Fibroblast of villous mesenchyme (primary cell): ENCODE measurements at regions not wholly inside any gene's neighbourhood (a gene's known extent, or its start where the extent isn't known, plus 50 kb on each side); places are given as distances from the start of the nearest gene placed in this dataset.
"Not testable (repeated sequence)": the region's sequence is repeated elsewhere in the genome, so short reads cannot be mapped to it uniquely, and the experiment has no call there.

Source experiments
- DNase-seq: peaks from one replicate; pipeline ENCODE4 v3.0.0-alpha.2; 2010; ENCODE audit warnings: low read depth
- H3K4me3 ChIP-seq: 2 replicates; pipeline ENCODE4 v1.5.1; 2011; ENCODE audit warnings: low read depth, mild to moderate bottlenecking, low read length
- TF ChIP-seq, protein P1 (sequence below): IDR thresholded peaks from 2 replicates; pipeline ENCODE4 v1.5.1; 2012; ENCODE audit warnings: low read depth, mild to moderate bottlenecking, low read length; ENCODE audit not compliant: insufficient read depth

DNA sequence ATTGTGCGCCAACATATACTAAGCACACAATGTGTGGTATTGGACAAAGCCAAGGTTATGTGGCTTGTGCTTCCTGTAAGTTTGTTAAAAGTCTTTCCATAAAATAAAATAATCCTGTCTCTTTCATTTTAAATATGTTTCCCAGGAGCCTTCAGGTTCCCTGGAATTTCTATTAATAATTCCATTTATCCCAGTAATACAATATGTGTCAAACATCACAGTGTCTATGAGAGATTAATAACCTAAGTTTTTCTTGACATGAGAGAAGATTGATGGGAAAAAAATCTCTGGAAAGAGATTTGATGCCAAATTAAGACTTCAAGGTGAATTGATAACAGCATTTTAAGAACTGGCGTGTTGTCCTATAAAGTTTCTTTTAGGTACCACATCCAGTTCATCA lies 507.0 kb downstream of the TTLL7 start:
- TF ChIP-seq, protein P1, sequence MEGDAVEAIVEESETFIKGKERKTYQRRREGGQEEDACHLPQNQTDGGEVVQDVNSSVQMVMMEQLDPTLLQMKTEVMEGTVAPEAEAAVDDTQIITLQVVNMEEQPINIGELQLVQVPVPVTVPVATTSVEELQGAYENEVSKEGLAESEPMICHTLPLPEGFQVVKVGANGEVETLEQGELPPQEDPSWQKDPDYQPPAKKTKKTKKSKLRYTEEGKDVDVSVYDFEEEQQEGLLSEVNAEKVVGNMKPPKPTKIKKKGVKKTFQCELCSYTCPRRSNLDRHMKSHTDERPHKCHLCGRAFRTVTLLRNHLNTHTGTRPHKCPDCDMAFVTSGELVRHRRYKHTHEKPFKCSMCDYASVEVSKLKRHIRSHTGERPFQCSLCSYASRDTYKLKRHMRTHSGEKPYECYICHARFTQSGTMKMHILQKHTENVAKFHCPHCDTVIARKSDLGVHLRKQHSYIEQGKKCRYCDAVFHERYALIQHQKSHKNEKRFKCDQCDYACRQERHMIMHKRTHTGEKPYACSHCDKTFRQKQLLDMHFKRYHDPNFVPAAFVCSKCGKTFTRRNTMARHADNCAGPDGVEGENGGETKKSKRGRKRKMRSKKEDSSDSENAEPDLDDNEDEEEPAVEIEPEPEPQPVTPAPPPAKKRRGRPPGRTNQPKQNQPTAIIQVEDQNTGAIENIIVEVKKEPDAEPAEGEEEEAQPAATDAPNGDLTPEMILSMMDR, result no peak
- H3K4me3 ChIP-seq, result no peak overlapping the region
- DNase-seq, result no peak

DNA sequence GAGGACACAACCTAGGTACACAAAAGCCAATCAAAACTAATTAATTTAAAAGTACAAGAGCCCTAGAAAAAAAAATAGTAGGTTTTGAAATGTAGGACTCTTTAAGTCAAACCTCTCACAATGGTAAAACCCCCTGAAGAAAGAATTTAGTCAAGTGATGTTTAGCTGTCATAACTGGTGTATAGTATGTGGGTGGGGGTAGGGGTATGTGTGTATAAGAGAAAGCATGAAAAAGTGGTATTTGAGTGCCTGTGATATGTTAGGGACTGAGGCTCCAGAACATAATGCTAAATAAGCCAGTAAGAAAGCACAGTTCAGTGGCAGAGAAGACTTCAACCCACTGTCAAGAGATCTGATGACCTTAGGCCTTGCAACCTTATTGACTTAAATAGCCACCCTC lies 507.9 kb downstream of the TTLL7 start:
- TF ChIP-seq, protein P1, result no peak
- DNase-seq, result no peak
- H3K4me3 ChIP-seq, result no peak overlapping the region

DNA sequence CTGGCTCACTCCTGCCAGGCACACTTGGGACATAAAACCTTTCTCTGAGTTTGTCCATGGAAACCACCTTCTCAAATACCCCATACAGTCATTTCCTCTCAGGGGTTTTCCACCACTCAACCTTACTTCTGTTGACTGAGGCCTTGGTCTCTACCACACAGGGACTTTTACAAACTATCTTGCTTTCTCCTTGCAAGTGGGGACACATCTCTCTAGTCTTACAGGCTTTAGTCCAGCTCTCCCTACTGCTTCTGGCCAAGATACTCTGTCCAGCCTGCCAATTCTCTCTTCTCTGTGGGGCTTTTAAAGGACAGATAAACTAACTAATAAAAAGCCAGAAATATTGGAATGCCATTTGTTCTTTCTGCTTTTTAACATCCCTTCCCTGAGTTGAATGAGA lies 510.8 kb downstream of the TTLL7 start:
- not testable (repeated sequence) for DNase-seq

DNA sequence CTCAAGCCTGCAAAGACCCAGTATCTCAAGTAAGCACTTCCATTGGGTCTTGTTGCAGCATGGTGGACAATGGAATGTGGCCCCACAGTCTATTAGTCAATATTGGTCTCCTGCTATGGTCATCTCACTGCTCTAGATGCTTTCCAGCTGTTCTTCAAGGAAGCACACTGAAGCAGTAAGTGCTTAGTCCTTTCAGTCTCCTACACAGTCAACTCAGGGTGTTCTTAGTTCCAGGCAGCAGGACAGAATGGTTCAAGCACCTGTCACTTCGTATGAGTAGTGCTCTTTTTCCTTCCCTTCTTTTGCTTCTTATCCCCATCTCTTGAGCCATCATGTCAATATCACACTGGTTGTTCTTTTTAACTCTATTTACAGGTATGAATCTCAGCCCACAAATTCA lies 511.5 kb downstream of the TTLL7 start:
- not testable (repeated sequence) for H3K4me3 ChIP-seq, DNase-seq

More for the DNA sequence above, 510.8 kb downstream of the TTLL7 start:
- not testable (repeated sequence) for H3K4me3 ChIP-seq

DNA sequence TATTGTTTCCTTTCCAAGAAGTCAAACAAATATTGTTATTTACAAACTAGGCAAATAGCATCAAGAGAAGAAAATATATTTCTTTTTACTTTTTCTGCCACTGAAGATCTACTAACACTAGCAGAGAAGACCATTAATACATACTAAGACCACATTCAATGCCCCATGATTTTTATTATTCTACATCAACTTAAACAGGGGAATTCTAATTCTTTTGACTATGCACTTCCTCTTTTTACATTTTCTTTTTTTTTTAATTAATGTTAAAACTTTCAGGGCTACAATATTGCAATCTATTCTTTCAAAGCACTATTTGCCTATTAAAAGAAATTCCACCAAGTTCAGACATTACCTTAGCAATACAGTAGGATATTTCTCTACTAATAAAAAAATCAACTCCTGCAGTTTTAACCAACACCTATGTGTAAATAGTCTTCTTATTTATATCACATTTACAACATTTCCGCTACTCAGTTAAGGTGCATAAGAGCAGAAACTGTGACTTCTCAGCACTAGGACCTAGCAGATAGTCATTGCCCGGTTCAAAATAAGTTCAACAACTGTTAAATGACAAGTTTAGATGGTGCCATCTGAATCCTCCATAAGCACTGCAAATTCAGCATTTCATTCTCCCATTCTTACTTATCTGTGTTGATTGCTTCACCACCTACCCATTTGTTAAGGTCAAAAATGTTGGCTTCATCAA lies 513.5 kb downstream of the TTLL7 start:
- DNase-seq, H3K4me3 ChIP-seq: not testable (repeated sequence)

DNA sequence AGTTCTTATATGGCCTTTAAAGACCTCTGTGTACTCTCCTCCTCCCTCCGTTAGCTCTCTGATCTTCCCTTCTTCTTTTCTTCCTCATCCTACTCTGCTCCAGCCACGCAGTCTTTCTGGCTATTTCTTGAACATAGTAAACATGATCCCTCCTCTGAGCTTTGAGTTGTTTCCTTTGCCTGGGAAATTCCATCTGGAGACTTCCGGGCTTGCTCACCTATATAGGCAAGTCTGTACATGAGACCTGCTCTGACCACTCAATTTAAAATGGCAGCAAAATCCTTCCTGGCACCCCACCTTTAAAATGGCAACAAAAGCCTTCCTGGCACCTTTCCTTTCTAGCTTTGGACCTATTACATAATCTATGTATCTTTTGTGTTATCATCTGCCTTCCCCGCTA lies 517.6 kb downstream of the TTLL7 start:
- not testable (repeated sequence) for H3K4me3 ChIP-seq, DNase-seq

DNA sequence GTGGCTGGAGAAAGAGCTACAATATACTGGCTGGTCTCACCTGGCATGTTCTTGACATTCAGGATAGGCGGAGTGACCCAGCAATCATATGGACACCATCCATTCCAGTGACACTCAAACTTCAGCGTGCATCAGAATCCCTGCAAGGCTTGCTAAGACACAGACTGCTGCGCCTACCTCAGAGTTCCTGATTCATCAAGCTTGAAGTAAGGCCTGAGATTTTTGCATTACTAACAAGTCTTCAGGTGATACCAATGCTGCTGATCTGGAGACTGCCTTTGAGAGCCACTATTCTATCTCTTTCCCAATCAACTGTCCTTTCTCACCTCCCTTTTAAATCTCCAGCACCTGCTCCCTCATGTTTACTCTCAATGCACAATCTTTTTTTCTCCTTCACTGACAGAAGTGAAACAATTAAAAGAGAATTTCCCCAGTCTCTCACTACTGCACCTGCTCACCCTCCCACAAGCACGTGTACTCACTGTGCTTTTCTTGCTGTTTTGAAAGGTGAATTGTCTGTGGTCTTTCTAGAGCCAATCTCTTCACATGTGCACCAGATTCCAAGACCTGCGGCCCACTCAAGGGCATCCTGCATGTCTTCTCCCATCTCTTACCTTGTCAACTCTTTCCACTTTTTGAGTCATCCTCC lies 519.2 kb downstream of the TTLL7 start:
- DNase-seq, H3K4me3 ChIP-seq: not testable (repeated sequence)

DNA sequence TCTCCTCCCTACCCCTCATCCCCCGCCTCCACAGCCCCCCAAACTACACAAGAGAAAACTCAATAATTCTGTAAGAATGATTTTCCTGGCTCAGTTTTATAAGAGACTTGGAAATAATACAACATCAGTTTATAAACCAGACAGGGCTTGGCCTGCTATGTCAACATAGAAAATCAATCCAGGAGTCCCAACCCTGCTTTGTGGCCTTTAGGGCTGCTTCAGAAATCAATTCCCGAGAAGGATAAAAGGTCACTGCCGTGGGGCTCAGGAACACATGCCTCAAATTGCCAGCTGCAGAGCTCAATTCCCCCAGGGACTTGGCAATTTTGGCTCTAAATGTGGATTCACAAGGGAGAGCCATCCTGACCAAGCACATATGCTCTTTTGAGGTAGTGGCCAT lies 520.8 kb downstream of the TTLL7 start:
- not testable (repeated sequence) for DNase-seq, H3K4me3 ChIP-seq

DNA sequence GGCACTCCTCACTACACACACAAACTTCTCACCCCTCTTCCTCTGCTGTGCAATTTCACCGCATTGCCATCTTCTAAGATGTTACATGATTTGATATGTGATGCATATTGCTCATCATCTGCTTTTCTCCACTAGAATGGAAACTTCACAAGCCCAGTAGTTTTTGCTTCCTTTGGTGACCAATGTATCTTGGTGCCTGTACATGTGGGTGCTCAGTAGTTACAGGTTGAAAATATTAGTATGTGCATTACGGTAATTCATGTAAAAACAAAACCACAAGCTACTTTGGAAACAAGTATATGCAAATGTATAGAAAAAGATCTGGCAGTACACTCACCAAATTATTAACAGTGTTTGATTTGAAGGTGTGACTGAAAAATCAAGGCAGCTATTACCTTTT lies 522.4 kb downstream of the TTLL7 start:
- DNase-seq, H3K4me3 ChIP-seq: not testable (repeated sequence)

DNA sequence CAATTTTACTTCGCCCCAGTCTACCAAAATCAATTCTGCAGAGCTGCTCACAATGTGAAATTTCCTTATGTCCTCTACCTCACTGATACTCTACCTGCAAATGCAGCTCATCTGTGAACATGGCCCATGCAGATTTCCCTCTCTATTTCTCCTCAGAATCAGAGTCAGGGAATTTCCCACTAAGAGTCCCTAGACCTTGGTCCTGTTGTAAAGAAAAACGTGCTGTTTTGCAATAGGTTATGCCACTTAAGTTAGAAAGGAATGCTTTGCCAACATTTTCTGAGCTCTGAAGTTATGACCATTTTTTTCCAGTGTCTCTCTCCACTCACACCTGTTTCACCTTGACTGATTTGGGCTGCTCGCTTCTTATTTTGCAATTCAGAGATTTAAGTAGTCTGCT lies 524.0 kb downstream of the TTLL7 start:
- not testable (repeated sequence) for H3K4me3 ChIP-seq, DNase-seq

DNA sequence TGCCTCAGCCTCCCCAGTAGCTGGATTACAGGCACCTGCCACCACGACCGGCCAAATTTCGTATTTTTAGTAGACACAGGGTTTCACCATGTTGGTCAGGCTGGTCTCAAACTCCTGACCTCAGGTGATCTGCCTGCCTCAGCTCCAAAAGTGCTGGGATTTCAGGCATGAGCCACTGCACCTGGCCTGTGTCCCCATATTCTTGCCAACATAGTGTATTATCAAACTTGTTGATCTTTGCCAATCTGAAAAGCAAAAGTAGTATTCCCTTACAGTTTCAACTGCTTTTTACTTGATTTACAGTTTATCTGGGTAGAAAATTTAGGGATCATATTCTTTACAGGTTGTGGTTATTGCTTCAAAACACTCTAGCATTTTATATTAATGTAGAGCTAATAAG lies 524.9 kb downstream of the TTLL7 start:
- not testable (repeated sequence) for DNase-seq, H3K4me3 ChIP-seq

DNA sequence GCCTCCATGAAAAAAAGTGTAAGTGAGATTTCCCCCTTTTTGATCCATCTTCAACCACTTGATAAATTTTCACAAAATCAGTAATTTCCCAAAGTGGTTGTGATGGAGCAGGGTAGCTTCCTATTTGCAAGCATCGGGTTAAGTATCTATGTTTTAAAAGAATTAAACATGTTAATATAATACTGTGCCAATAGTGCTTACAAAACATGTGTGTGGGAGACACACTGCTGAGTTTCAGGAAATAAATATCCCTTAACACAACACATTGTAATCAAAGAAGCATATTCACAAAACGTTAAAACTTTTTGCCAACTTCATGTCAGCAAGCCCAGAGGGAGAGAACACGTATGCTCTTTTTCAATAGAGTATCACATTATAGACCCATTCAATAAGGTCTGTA lies 526.9 kb downstream of the TTLL7 start:
- not testable (repeated sequence) for DNase-seq, H3K4me3 ChIP-seq

DNA sequence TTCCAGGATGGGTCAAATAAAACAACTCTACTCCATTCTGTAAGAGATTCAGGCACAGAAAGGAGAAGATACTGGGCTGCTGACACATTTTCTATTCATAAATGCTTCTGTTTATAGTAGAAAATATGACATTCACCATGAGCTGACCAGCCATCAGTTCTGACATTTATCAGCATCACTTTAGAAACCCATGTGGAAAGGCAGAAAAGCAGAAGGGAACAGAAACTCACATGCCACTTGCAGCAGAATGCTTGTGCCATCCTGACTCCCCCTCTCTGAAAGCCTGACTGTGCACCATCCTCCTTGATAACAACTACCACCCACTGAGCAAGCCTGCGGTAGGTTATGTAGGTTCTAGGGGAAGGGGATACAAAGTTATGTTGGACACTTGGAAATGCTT lies 527.7 kb downstream of the TTLL7 start:
- not testable (repeated sequence) for DNase-seq

DNA sequence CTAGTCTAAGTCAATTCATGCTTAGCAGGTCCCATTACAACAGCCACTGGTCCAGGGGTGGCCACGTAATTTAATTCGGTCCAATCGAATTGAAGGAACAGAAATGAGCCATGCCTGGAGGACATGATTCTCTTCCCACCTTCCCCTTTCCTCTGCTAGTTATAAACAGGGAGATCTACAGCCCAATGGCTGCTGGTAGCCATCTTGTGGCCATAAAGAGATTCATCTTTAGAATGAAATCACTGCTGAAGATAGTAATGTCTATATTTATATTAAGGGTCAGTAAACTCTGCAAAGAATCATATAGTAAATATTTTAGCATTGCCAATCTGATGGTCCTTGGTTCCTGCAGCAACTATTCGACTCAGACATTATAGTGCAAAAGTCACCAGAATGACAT lies 530.6 kb downstream of the TTLL7 start:
- H3K4me3 ChIP-seq, DNase-seq: not testable (repeated sequence)

More for the DNA sequence above, 527.7 kb downstream of the TTLL7 start:
- H3K4me3 ChIP-seq, result not testable (repeated sequence)

DNA sequence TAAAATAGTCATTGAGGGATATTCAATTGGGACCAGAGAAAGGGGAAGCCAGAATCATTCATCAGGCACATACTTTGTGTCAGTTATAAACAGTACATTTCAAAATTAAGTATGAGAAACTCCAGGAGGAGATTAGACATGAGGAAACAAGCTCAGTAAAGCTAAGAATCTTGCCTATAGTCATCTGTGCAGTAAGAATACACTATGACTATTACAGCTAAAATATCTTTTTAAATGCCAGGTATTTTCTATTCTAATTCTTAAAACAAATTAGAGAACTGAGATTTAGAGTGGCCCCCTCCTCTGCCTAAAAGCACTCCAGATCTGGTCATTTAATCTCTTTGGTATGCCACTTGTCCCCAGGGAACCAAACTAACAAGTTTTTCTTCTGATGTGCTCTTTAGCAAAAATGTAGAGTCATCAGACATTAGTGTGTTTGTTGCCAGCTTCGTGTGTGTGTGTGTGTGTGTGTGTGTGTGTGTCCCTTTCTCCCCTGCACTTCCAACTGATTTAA lies 541.1 kb downstream of the TTLL7 start:
- peak; percentile 25 for DNase-seq
- H3K4me3 ChIP-seq, result not testable (repeated sequence)

DNA sequence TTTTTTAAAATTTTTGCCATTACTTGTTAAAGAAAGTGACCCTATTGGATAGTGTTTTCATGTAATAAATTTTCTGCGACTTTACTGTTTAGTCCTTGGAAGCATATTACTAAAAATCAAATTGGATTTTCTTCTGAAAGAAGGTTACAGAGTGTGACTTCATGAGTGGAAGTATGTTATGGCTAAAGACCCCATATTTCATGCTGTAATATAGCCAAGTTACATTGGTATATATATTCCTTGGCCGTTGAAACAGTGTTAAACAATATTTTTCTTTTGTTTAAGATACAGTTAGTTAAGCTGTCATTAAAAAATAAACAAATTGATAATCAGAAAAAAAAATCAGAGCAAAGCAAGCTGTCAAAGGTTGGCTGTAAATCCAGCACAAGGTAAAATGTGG lies 541.7 kb downstream of the TTLL7 start:
- DNase-seq, H3K4me3 ChIP-seq: not testable (repeated sequence)

DNA sequence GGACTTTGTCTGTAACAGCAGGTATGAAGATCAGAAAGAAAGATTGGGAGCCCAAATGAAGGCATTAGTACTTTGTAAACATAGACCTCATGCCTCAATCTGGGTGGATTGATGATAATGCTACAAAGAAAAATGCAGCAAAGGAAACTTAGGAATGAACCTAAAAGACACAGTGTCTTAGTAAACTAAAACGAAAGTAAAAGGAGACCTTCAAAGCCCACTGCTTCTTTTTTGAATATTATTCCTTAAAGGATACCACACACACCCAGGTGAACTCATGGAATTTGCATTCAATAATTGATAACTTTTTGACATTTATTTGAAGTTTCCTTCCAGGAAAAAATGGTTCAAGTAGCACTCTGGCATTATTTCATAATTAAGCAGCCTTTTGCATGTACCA lies 543.2 kb downstream of the TTLL7 start:
- DNase-seq, H3K4me3 ChIP-seq: not testable (repeated sequence)
